LHCN-M2 (cell line): ENCODE measurements at regions not wholly inside any gene's neighbourhood (a gene's known extent, or its start where the extent isn't known, plus 50 kb on each side); places are given as distances from the start of the nearest gene placed in this dataset.

Experiments used
- DNase-seq: peaks from one replicate; pipeline ENCODE4 v3.0.0-alpha.2; 2012; ENCODE audit warnings: low read depth

DNA sequence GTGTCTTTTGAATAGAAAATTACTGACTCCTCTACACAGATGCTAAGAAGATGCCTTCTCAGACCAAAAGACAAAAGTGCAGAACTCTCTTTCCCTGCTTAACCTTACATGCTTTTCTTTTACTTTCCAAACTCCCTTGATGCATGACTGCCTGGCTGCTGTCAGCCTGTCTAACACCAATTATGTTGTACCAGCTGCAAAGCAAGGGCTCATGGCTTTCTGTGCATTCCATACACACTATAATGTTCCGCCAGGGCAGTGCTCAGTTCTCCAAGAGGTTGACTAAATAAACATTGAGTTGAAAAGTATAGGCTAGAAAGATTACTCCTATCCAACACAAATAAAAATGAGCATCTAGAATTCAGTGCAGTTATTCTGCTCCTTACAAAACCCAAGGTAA lies 330.4 kb upstream of the NBEA start:
- no peak for DNase-seq

DNA sequence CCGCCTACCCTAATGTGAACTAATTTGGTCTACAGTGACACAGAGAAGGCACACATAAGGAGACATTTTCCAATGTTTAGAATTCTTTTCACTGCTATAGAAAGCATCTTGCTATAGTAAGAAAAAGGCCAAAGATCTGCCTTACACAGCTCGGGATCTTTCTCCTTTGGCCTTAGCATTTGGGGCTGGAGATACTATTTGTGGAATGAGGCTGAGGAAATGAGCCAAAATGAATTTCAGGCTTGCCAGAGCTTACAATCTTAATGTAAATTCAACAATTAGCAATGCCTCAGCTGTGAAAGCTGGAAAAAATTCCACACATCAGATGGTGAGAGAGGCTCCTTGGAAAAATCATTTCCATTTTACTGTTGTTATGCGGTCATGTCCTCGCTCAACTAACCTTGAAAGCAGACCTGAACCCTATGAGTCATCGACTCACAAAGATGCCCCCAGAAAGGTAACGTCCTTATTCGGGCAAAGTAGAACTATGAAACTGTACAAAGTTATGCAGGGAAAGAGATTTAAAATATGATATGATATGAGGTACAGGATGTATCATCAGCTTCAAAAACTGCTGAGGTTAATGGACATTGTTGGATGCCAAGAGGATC lies 324.5 kb upstream of the NBEA start:
- DNase-seq: no peak

DNA sequence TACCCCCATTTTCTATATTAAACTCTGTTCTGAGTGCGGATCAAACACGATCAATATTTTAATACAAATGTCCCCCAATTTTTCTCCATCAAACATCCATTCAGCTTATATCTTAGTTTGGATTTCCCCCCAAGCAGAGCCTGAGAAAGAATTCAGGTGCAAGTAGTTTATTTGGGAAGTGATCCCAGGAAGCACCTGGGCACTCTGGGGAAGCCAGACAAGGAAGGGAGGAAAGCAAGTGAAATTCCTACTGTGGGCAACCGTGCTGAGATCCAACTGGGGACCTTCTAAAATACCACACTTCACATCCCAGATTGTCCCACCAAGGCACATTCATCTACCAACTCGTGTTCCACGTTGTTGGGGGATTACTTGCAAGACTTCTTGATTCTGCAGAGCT lies 323.4 kb upstream of the NBEA start:
- DNase-seq: no peak

DNA sequence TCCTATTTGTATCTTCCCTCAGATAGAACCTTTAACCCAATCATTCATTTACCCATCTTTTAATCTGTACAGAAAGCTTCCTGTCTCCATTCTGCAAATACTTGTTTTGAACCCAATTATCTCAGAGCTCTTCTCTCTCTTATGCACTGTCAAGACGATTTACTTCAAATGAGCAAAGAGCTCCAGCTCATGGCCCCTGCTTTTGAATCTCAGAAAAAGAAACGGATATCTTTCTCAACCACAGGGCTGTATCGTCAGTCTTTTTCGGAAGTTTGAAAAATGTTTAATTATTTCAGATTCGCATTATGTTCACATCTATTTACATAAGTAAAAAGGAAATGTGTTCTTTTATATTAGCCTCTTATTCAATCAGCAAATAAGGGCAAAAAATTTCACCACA lies 322.7 kb upstream of the NBEA start:
- DNase-seq: no peak

DNA sequence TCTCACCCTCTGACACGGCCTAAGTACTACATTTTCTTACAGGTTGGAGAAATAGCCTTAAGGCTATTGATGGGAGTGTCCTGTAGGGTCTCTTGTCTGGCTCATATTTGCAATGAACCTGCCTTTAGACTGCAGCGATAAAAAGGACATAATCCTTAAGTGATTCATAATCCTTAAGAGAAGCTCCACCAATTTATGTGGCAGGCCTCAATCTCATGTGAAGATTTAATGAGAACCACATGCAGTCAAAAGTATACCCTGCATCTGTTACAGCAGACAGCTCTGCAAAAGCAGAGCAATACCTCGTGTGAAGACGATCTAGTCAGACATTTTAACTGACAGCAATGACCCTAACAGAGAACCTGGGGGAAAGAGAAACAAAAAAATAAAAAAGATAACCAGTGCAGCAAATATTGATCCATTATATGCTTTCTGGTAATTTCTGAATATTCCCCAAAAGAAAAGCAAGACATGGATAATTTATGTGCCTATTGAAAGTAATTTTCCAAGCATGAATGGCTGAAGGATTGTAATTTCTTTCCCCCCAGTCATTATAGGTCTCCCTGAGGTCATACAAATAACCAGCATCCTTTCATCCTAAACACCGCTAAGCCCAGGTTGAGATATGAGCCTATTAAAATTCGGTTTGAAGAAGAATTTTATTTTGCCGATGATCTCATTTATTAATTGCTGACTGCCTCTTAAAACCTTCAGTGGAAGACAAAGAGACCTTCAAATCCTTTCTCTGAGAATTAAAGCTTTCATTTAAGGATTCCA lies 321.8 kb upstream of the NBEA start:
- no peak for DNase-seq

DNA sequence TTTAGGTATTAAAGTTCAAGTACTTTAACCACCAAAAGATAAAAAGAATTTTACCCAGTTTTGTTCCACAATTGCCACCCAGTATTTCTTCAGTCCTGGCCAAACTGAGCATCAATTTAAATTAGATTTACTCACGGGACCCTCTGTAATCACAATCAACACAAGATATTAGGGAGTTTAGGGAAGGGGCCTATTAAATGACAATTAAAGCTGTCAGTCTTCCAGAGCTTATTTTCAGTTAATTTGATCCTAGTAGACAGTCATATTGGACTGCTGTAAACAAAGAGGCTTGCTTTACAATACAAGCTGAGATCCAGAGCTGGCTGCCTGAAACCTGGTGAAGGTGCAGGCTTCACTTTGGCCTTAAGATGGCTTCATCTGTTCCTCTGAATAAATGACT lies 321.2 kb upstream of the NBEA start:
- no peak for DNase-seq

DNA sequence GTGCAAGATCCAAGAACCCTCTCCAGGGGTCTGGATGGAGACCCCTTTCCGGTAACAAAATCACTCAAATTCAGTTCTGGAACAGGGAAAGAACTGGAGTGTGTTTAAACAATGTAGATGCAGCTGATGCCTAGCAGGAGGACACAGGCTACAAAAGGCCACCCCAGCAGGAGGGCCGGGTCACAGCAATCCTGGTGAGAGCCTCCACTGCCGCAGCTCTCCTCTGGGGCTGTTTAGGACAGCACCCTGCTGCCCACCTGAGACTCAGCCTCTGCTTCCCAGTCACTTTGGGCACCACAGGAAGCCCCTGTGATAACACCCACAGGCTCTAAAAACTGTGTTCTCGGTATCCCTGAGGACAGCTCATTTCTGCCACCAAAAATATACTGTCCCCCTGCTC lies 318.7 kb upstream of the NBEA start:
- DNase-seq: no peak

DNA sequence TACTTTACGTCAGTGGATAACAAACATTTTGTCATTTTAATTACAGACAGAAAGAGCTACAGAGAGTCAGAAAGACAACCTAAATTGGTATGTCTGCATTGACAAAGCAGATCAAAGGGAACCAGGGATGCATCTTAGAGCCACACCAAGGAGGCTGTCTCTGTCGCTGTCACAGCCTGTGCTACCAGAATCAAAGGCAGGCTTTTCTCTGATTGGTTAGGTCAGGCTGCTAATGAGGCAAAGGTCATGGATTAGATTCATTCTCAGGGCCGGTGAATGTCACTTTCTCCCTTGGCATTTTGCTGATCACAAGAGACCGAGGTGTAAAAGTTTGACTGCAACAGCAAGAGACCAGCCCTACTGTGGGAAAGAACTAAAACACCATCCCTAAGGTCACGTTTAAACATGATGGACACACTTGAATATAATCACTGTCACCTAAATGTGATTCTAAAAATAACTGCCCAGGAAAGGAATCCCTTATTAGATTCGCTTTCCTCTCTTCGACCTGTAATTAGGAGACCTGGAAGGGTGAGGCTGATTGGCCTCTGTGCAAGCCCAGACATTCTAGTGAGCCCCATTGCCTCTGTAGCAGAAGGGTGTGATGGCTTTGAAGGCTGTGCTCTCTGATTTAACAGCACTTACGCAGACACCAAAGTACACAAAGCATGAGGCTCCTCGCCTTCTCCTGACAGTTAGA lies 314.4 kb upstream of the NBEA start:
- DNase-seq: no peak

DNA sequence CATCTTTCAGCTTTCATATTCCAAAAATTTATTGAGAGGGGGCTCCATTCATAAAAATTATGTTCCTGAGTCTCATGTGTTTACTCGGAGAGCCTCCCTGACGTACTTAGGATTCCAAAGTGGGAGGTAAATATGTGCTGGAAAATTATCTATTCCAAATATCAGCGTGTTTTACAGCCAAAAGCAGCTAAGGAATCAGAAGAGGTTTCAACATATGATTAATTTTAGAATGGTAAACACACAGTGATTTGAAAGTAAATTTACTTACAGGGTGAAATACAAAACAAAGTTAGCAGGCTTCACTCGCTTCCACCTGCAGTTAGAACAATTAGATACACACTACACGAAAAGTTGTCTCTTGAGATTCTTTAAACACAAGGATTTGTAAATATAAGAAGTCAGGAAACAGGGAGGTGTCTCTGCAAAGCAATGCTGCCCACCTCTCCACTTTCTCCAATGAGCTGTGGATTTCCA lies 313.8 kb upstream of the NBEA start:
- DNase-seq: no peak

DNA sequence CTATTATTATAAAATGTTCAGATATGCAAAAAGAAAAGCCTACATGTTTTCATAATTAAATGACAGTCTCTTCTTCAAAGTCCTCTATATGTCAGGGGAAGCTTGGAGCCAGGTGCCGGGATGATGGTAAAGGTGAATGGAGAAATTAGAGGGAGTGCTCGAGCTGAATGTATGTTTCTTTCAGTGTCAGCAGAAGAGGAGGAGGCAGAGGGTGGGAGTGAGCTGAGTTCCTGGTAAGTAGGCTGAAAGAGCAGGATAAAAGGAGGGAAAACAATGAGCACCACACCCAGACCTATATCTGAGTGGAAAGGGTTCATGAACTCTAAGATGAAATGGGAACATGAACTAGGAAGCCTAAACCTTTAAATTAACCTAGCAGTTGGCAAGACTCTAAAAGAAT lies 307.6 kb upstream of the NBEA start:
- DNase-seq: no peak

DNA sequence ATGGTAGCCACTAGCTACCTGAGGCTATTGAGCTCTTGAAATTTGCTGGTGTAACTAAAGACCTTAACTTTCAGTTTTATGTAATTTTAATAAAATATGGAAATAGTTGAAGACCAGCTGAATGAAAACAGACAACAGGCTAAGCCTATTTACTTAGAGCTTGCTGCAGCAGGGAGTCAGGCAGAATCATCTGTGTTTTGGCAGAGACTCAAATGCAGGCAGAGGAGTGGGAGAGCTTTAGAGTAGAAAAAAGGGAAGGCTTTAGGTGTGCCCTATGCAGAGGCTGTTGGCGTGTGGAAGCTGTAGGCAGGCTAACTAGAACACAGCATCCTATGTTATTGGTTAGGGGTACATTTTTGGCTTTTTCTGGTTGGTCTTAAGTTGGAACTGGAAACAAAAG lies 304.9 kb upstream of the NBEA start:
- no peak for DNase-seq

DNA sequence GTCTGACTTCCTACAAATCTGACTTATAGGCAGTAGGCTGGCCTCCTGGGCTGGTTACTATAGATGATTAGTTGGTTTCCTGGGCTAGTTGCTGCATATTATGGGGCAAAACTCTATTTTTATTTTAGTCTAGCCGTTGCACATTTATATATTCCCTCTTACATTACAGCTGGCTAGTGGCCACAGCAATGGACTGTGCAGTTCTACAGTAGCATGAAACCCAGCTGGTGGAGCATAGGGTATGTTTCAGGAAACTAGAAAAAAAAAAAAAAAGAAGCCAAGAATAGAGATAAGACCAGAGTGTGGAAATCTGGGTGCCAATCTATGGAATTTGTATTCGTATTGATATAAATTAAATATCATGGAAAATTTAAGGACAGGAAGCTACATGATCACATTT lies 304.4 kb upstream of the NBEA start:
- DNase-seq: no peak

DNA sequence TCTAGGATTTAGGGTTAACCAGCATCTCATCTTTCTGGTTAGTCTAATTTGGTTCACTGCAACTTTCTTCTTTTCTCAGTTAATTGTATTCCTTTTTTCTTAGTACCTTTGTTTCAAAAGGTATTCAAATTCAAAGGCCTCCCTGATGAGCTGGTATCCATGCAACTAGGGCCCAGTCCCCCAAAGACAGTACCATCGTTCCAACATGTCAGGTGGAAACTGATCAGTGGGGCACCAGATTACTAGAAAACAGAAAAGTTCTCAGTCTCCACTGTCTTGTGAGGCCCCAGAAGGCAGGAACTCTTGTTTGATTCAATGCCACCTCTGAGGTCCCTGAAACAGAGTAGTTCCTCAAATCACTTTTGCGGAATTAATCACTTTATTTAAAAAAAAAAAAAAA lies 303.2 kb upstream of the NBEA start:
- DNase-seq: no peak

DNA sequence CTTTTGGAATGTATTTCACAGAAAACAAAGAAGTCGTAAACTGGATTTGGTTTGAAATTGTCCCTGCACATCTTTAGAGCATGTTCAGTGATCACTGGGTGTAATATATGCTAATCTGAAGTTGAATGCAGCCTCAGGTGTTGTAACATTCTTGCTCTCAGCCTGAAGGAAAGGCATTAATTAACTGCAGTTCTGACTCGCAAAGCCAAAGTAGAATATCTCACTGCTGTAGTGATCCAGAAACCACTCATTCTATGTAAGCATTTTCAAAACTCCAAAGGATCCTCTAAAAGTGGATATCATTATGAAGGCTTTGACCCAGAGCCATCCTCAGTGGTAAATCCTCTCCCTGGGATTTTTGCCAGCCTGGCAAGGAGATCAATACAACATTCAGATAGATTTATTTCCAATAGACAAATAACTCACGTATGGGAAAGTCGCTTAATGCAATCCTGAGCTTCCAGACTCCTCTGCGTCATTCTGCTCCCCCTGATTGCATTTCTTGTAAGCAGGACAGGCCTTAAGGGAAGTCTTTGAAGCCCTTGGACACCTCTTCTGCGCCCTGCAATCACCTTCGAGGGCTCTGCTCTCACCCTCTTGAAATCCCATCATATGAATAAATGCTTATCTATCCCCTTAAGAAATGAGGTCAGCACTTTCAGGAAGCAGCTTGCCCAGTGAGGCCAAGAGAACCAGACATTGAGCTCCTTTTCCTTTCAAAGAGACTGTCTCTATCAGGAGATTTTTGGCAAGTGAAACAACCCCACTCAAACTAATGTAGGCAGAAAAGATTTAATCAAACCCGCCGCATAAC lies 301.7 kb upstream of the NBEA start:
- DNase-seq: no peak

DNA sequence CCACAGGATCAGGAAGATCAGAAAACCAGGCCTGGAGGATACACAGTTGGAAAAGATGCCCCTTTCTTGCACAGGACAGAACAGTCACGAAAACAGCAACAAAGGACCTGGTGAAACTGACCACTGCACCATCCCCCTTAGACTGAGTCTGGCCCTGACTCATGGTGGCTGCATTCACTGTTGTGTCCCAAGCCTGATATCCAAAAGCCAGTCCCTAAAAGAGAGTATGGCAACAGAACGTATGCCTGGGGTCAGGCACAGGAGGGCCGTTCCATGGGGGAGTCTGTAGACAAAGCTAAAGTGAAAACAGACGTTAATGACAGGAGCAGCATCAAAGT lies 301.1 kb upstream of the NBEA start:
- no peak for DNase-seq

DNA sequence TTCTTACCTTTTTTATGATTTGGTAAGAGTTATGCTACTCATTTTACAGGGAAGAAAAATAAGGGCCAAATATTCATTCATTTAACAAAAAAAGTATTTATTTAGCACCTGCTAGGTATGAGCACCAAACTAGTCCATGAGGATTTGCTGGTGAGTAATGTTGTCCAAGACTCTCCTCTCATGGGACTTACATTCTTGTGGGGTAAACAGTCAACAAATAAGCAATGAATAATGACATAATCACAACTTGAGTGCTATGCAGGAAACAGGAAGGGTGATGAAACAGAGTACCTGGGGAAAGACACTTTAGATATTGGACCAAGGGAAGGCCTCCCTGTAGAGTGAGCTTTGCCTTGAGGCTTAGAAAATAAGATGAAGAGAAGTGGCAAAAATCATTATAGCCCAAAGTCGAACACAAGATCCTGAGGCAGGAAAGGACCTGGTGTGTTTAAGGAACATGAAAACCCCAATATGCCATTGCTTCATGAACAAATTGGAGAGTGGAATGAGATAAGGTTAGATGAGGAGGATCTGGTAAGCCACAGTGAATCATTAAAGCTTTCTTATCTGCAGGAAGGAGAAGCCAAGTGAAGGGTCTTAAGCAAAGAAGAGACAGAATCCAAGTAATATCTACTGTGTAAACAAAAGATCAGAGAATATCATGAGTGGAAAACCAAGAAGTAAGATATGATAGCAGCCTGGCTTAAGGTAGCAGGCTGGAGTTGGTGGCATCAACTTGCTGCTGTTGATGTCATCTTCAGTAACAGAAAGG lies 294.5 kb upstream of the NBEA start:
- DNase-seq: peak; percentile 12

DNA sequence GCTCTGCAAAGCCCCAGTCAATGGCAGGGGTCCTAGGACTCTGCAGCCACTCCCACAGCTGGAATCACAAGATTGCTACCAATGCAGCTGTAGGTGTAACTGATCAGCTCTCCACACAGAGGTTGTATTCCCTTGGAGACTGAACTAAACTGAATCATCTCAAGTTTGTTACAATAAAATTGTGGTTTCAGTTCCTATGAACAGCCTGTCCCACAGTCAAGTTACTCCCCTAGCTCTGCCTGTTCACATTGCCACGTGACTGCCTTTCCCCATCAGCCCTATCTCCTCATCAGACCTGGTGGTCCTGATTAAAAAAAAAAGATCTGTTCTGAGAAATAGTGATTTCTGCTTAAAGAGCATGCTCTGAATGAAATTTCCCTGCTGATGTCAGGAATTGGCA lies 287.9 kb upstream of the NBEA start:
- peak; percentile 67 for DNase-seq

DNA sequence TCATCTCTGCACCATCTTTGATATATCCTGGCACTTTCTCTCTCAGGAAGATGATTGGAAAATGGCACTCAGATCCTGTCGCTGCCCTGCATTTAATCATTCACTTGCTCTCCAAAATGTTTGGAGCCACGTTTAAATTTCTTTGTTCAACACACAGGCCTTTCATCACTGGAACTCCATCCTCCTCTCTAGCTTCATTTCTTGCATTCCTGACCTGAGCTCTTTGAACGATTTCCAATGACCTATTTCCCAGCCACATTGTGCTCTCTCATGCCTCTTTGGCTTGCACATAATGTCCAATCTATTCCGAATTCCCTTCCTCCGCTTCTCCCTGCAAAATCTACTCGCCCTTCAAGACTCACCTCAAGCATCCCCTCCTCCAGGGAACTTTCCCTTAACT lies 287.4 kb upstream of the NBEA start:
- no peak for DNase-seq

DNA sequence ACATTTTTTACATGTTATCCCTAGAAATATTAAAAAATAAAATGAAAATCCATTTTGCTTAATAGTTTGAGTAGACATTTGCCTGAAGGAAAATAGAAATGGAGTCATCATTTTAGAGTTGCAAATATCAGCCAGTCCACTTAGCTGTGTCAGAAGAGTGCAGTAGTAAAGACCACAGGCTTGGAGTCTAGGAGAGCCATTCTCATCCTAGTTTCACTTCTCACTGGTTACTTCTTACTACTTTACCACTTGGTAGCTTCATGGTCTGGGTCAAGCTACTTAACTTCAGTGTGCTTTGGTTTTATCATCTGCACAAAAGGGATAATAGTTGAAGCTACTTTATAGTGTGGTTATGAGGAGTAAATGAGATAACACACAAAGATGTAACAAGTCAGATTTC lies 286.5 kb upstream of the NBEA start:
- DNase-seq: no peak

DNA sequence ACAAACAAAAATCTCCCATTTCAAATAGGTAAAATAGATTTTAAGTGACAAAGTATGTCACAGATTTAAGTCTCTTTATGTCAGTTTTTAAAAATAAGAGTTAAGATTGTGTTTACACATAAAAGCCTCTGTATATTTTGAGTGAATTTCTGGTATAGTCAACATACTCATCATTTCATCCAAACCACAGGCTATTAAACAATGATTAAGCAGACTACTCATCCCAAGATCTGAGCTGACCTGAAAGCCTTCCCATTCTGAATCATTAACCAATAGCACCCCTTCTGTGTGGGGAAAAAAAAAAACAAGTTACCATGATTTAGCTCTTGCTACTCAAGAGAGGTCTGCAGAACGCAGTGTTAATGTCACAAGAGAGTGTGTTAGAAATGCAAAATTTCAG lies 284.4 kb upstream of the NBEA start:
- peak; percentile 82 for DNase-seq
